HG03460 (cell line): ENCODE measurements at regions not wholly inside any gene's neighbourhood (a gene's known extent, or its start where the extent isn't known, plus 50 kb on each side); places are given as distances from the start of the nearest gene placed in this dataset.

ENCODE experiments used
- ATAC-seq: cut with Tn5 transposase; IDR thresholded peaks from one replicate; pipeline ENCODE4 v1.9.1; 2021; ENCODE audit not compliant: unreplicated experiment

DNA sequence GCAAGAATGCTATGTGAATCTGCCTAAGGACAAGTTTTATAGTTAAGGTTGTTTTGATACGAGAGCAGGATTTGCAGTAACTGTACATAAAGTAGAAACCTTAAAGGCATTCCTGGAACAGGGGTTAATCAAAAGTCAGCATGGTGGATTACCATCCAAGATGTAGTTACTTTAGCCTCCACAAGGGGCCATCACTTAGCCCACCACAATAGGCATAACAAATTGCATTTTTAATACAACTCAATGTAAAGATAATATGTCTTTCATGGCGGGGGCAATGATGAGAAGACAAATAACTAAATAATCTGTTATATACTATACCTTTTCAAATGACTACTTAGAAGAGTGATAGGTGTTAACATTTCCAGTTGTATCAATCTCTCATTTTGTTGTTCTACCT, 611.2 kb upstream of the ADGRL4 start:
- no peak for ATAC-seq

DNA sequence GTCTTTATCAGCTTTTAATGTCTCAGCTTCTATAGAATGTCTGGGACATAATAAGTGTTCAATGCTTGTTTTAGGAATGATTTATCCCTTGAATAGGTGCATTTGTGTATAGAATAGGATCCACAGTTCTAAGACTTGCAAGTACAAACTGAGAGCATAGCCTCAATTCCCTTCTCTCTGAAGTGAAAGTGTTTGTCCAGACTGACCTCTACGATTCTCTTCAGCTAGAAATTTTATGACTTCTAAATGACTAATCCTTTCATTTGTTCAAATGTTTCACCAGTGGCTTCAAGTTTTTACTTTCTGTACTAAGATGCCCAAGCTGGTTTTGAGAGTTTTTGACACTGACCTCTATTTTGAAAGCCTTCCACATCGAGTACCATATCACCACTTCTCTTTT, 608.2 kb upstream of the ADGRL4 start:
- no peak for ATAC-seq

DNA sequence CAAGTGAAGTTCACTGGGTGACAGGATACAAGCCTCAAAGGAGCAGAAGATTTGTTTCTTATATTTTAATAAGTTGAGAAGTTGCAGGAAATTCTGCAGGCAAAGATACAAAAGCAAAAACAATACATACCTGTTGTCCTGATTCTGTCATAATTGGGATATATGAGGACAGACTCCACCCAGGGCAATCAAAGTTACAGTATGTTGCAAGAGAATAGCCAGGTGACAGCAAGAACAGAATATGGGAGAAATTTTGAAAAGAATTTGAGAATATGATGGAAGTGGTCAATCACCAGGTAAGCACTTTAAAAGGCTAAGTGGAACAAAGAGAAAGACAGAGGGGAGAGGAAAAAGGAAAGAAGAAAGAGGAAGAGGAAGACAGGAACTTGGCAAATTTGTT, 607.6 kb upstream of the ADGRL4 start:
- ATAC-seq, result no peak

DNA sequence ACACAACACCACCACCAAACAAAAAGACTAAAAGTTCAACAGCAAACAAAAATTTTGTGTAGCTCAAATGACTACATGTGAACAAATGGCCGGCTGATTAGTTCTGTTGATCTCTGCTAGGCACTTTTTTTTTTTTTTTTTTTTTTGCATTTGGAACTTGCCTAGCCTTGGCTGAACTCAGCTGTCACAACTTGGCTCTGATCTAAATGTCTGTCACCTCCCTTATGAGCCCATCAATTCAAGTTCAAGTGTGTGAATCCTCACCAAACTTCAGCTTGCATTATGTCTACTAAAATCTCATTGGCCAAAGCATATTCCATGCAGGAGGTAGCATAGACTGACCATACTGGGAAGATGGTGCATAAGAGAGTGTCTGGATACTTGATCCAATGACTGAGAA, 606.5 kb upstream of the ADGRL4 start:
- no peak for ATAC-seq

DNA sequence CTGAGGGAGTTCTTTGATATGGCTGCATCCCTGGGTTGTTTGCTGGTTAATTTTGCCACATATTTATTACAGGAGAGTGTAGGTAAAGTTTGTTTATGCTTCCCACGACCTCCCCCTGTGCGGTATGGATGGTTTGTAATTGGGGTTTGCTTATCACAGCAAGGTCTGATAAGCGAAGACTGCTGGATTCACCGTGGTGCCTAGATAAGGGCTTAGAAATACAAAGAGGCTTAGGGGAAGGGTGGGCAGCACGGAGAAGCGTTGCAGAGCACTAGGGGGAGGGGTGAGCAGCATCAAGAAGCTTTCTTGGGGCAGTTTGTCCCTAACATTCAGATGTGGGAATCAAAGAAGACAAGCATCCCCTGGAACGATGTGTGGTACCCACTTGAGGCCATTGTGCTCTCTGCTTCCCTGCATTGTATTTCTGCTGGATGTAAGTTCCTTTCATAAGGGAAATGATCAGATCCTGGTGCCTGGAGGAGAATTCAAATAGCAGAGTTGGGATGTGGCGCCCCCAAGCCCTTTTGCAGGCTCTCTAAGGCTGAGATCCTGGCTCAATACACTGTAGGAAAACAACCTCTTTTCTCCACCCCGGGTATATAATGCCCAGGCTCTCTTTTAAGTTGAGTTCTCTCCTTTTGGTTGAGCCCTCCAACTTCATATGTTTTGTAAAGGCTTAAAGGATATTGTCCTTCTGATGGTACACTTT, 598.1 kb upstream of the ADGRL4 start:
- ATAC-seq, result no peak

DNA sequence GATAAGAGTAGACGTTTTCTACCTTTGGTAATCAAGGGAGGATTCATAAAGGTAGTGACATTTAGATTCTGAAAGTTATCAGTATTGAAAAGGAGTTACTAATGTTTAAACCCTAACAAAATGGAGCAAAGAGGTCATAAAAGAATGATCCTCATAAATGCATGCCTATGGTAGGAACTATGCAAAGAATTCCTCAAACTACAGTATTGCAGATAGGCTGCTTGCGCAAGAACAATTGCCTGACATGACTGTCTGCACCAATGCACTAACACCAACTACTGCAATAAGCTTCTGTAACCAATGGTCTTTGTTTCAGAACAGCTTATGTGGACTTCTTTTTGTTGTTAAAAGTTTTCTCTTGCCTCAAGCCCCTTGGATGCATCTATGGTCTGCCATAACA, 597.3 kb upstream of the ADGRL4 start:
- no peak for ATAC-seq

DNA sequence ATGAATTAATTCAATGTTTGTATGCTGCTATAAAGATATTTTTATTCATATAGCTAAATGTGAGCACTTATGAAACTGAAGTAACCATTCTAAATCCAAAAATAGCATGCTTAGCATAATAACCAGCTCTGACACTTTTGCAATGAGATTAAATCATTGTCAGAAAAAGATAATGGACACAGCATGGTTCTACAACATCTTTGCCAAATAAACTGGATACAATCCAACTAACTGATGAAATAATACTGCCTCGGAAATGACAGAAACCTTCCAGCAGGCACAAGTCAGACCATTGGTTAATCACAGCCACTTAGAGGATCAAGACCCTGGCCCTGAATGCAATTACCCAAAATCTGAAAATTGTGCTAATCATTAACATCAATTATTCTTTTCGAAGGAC, 592.7 kb upstream of the ADGRL4 start:
- no peak for ATAC-seq

DNA sequence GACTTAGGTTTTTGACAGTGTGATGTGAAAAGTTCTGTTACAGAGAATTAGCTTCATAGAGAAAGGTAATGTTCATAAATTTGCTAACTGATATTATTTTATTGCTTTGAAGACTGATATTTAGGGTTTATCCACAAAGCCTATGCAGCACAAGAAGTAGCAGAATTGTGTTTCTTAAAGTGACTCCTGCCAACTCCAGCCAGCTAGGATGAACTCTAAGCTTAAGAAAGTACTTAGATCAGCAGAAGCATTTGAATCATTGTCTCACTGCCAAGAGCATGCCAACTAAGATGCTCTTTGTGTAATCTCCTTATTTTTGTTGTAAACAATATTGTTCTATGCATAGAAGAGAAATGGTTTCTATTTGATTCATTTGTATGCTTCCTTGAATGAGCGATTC, 589.4 kb upstream of the ADGRL4 start:
- no peak for ATAC-seq

DNA sequence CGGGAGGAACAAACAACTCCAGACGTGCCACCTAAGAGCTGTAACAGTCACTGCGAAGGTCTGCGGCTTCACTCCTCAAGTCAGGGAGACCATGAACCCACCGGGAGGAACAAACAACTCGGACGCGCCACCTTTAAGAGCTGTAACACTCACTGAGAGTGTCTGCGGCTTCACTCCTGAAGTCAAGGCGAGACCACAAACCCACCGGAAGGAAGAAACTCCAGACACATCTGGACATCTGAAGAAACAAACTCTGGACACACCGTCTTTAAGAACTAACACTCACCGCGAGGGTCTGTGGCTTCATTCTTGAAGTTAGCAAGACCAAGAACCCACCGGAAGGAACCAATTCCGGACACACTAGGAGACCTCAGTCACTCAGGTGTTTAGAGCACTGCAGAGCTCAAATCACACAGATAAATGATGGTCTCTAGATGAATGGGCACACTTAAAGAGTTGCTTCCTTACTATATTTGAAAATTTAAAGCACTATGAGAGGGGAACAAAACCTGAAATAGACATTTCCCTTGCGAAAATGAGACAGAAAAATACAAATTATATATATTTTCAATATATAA, 587.7 kb upstream of the ADGRL4 start:
- ATAC-seq, result no peak

DNA sequence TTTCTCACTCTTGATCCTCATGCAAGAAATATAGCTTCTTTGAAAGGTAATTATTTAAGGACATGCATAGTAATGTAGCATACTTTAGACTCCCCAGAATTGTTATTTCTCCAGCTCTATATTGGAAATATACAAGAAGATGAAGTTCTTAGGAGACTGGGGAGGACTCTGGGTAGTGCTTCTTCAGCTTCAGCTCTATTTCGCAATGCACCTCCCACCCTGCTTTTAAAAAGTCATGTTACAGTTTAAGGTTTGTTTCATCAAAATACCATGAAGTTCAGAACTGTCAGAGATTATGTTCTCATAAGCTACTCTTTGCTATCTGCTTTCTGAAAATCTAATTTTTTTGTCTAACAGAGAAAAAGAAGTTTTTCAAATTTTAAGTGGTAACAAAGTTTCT, 586.2 kb upstream of the ADGRL4 start:
- no peak for ATAC-seq

DNA sequence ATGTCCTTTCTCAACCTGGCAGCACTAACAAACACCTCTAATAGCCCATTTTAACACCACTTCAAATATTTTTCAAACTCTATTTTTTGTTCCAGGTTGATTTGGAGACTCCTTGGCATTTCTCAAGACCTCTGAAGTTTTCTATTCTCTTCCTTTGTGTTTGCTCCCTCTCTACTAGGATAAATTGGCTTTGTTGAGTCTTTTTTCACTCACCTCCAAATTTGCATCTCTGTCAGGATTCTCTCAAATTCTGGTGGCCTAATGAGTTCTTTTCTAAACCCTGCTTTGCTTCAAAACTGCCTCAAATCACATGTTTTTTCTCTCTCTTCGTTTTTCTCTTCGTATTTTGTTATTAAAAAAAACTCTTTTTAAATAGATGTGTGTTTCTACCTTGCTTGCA, 582.2 kb upstream of the ADGRL4 start:
- ATAC-seq, result no peak

DNA sequence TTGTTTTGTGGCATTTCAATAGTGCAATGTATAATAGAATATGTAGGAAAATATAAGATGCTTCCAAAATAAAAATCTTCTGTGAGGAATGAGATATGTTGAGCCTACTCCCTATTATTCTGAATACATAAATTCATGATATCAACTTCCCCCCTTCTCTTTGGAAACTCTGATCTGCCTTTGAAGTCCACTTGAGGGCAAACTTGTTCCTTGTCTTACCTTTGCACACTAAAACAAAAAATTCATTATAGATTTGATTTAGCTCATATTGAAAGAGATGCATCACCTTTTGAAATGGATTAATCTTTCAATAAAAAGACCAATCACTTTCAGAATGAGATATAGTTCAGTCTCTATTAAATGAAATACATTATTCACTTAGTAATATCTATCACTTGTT, 580.7 kb upstream of the ADGRL4 start:
- ATAC-seq, result no peak

DNA sequence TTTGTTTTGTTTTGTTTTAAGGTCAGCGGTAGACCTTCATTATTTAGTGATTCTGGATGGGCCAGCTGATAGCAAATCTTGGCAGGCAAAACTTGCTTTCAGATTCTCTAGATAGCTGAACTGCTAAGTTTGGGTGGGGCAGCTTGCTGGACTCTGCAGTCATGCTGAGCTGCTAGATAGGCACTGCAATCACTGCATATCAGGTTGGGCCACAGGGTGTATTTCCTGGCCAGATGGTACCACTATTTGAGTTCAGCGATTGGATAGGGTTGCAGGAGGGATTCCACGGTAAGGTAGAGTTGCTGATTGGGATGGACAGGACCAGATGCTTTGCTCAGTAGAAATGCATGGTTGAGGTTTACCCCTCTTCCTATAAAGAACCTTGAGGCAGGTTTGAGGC, 579.3 kb upstream of the ADGRL4 start:
- no peak for ATAC-seq

DNA sequence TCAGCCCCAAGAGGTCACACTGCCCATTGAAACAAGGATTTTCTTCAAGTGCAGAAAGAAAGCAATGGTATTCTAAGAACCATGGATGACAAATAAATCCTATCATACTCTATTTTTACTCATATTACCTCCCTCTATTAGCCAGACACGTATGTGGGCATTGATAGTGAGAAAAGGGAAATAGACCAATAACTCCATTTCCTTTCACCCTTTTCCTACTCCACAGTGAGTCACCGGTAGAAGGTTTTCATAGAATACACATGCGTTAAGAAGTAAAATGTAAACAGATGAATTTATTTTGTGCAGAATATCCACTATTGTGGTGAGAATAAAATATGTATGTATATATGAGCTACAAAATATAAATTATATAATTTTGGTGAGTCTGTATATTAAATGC, 568.9 kb upstream of the ADGRL4 start:
- no peak for ATAC-seq

DNA sequence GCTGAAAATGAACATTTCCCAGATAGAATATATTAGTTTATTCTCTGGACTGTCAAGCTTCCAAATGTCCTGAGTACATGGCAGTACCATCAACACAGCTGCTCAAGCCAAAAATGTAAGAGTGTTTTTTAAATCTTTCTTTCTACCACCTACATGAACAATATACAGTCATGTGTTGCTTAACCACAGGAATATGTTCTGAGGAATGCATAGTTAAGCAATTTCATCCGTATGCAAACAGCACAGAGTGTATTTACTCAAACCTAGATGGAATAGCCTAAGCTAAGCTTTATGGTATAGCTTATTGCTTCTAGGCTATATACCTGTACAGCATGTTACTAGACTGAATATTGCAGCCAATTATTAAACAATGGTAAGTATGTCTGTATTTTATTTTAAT, 561.9 kb upstream of the ADGRL4 start:
- no peak for ATAC-seq

DNA sequence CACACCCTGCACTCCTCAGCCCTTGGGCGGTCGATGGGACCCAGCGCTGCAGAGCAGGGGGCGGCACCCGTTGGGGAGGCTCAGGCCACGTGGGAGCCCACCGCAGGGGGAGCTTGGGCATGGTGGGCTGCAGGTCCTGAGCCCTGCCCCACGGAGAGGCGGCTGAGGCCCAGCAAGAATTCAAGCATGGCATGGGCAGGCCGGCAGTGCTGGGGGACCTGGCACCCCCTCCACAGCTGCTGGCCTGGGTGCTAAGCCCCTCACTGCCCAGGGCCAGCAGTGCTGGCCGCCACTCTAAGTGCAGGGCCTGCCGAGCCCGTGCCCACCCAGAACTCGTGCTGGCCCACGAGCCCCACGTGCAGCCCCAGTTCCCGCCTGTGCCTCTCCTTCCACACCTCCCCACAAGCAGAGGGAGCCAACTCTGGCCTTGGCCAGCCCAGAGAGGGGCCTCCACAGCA, 555.0 kb upstream of the ADGRL4 start:
- ATAC-seq, result no peak

DNA sequence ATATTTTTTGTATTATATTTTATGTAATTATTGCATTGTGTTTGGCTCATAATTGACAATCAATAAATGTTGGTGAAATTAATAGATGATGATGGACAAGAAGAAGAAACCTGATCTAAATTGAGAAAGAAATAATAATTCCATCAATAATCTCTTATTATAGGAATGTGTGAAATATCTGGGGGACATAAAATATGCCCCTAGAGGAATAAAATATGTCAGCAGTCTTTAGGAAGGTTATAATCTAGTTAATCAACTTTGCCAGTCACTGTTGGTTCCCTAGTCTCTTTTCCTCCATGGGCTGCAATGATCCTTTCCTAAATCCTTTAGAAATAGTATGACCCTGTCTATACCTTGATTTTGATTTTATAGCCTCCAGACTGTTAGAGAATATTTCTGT, 549.7 kb upstream of the ADGRL4 start:
- ATAC-seq, result no peak

DNA sequence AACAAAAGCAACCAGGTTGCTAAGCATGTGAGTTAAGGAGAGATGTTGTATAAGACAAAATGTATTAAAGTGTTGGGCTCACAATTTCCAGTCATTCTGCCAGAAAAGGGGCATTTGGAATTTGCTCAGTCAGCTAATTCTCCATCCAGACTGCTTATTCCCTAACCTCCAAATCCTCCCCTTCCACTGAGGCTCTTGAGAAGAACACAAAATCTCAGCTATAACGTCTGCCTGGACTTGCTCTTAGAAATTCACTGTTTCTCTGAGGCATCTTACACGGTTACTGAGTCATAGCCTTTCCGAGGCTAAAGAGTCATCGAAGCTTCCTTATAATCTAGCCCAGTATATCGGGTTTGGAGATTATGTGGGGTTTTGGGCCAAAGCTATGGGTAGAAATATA, 548.2 kb upstream of the ADGRL4 start:
- no peak for ATAC-seq

DNA sequence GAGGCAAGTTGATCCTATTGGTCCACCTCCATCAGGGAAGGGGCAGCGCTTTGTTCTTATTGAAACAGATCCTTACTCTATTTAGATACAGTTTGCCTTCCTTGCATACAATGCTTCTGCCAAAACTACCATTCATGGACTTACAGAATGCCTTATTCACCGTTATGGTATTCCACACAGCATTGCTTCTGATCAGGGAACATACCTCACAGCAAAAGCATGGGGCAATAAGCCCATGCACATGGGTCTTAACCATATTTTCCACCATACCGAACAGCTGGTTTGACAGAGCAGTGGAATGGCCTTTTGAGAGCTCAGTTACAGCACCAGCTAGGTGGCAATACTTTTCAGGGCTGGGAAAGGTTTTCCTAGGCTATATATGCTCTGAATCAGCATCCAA, 544.8 kb upstream of the ADGRL4 start:
- ATAC-seq, result no peak

DNA sequence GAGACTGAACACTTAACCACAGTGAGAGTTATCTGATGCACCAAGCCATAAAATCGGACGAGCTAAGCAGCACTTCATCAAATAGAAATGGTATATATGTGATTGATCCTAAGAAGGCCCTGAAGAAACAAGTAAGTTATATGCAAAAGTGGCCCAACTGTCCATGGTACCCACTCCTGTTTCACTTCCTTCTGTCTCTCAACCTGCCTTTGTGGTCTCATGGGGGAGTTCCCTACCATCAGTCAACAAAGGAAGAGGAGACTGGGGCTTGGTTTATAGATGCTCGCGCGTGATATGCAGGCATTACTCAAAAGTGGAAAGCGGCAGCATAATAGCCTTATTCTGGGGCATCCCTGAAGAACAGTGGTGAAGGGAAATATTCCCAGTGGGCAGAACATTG, 543.9 kb upstream of the ADGRL4 start:
- ATAC-seq, result no peak

DNA sequence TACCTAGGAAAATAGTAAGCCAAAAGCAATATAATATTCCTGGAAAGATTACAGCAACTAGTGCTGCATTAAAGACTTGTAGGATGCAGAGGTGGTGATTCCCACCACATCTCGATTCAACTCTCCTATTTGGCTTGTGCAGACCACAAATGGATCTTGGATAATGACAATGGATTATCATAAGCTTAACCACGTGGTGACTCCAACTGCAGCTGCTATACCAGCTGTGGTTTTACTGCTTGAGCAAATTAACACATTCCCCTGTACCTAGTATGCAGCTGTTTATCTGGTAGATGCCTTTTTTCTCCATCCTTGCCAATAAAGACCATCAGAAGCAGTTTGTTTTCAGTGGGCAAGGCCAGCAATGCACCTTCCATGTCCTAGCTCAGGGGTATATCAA, 542.7 kb upstream of the ADGRL4 start:
- ATAC-seq, result no peak

DNA sequence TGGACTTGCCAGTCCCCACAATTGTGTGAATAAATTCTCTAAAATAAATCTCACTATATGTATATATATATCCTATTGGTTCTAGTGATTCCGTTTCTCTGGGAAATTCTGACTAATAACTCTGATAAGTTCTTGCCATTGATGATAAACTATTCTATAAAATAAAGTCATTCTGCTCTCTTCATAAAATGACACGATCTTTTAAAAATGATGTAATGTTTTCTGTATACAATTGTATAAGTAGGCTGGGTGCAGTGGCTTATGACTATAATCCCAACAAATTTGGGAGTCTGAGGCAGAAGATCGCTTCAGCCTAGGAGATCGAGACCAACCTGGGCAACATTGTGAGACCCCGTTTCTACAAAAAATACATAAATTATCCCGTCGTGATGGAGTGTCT, 541.0 kb upstream of the ADGRL4 start:
- no peak for ATAC-seq

DNA sequence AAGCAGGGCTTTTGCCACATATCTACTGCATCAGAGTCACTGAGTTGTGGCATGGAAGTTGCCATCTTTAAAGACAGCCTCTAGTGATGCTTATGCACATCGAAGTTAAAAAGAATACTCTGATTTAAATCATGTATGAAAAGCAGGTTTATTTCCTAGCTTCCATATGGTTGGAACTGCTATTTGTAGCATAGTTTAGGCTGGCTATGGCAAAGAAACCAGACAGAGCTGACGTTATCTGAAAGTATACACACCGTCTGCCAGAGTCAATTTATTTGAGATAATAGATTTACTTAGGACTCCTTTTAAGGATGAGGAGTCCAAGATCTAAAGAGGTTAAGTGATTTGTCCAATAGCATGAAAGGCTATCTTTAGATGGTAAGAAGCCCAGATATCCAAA, 536.9 kb upstream of the ADGRL4 start:
- ATAC-seq, result no peak
